CD1c-positive myeloid dendritic cell (primary cell): ENCODE measurements at regions not wholly inside any gene's neighbourhood (a gene's known extent, or its start where the extent isn't known, plus 50 kb on each side); places are given as distances from the start of the nearest gene placed in this dataset.

Source experiments
- DNase-seq: peaks from one replicate; pipeline ENCODE4 v3.0.0-alpha.2; 2016; ENCODE audit errors: extremely low spot score

GRCh38 chr10:3995302-3996210 lies 210.5 kb upstream of the KLF6 start:
- peak; percentile 60 for DNase-seq

- no peak for DNase-seq
Measured at GRCh38 chr10:3992382-3993178, 207.6 kb upstream of the KLF6 start.

- DNase-seq: no peak
Measured at GRCh38 chr10:3990307-3990706, 205.3 kb upstream of the KLF6 start.

GRCh38 chr10:3987143-3987974 lies 202.3 kb upstream of the KLF6 start:
- no peak for DNase-seq

GRCh38 chr10:3986493-3987142 lies 201.6 kb upstream of the KLF6 start:
- no peak for DNase-seq

GRCh38 chr10:3982746-3983442 lies 197.9 kb upstream of the KLF6 start:
- DNase-seq: no peak

GRCh38 chr10:3981300-3981699 lies 196.3 kb upstream of the KLF6 start:
- DNase-seq: no peak

GRCh38 chr10:3980660-3981059 lies 195.7 kb upstream of the KLF6 start:
- DNase-seq: peak; percentile 48

GRCh38 chr10:3980144-3980543 lies 195.1 kb upstream of the KLF6 start:
- DNase-seq: no peak

GRCh38 chr10:3978761-3979160 lies 193.8 kb upstream of the KLF6 start:
- no peak for DNase-seq

- no peak for DNase-seq
Measured at GRCh38 chr10:3978174-3978573, 193.2 kb upstream of the KLF6 start.

- no peak for DNase-seq
Measured at GRCh38 chr10:3977761-3978160, 192.8 kb upstream of the KLF6 start.

GRCh38 chr10:3976718-3977117 lies 191.7 kb upstream of the KLF6 start:
- DNase-seq: no peak

GRCh38 chr10:3976171-3976570 lies 191.2 kb upstream of the KLF6 start:
- DNase-seq: no peak

GRCh38 chr10:3975016-3975415 lies 190.0 kb upstream of the KLF6 start:
- DNase-seq: no peak

GRCh38 chr10:3972460-3973301 lies 187.7 kb upstream of the KLF6 start:
- DNase-seq: no peak

- DNase-seq: no peak
Measured at GRCh38 chr10:3971713-3972112, 186.7 kb upstream of the KLF6 start.

- no peak for DNase-seq
Measured at GRCh38 chr10:3969876-3970666, 185.1 kb upstream of the KLF6 start.

- DNase-seq: no peak
Measured at GRCh38 chr10:3968727-3969126, 183.7 kb upstream of the KLF6 start.
